IMR-90 (cell line): ENCODE measurements at regions not wholly inside any gene's neighbourhood (a gene's known extent, or its start where the extent isn't known, plus 50 kb on each side); places are given as distances from the start of the nearest gene placed in this dataset.

Experiments used
- BHLHE40 ChIP-seq: fragments of 150-350 bp; IDR thresholded peaks from 2 replicates; pipeline ENCODE4 v1.6.1; 2016; ENCODE audit warnings: mild to moderate bottlenecking, low read depth, low read length
- MAZ ChIP-seq: IDR thresholded peaks from 2 replicates; pipeline ENCODE4 v1.6.1; 2012; ENCODE audit warnings: low read depth, mild to moderate bottlenecking, low read length, improper control_type of control experiment, moderate library complexity, borderline replicate concordance
- MXI1 ChIP-seq: IDR thresholded peaks from 2 replicates; pipeline ENCODE4 v1.6.1; 2012; ENCODE audit warnings: low read depth, mild to moderate bottlenecking, low read length, moderate library complexity, borderline replicate concordance
- TF ChIP-seq, protein P1 (sequence below): conservative IDR thresholded peaks from 2 replicates; pipeline ENCODE4 v1.5.1; 2012; ENCODE audit warnings: mild to moderate bottlenecking, low read depth, low read length, improper control_type of control experiment

- TF ChIP-seq, protein P1, sequence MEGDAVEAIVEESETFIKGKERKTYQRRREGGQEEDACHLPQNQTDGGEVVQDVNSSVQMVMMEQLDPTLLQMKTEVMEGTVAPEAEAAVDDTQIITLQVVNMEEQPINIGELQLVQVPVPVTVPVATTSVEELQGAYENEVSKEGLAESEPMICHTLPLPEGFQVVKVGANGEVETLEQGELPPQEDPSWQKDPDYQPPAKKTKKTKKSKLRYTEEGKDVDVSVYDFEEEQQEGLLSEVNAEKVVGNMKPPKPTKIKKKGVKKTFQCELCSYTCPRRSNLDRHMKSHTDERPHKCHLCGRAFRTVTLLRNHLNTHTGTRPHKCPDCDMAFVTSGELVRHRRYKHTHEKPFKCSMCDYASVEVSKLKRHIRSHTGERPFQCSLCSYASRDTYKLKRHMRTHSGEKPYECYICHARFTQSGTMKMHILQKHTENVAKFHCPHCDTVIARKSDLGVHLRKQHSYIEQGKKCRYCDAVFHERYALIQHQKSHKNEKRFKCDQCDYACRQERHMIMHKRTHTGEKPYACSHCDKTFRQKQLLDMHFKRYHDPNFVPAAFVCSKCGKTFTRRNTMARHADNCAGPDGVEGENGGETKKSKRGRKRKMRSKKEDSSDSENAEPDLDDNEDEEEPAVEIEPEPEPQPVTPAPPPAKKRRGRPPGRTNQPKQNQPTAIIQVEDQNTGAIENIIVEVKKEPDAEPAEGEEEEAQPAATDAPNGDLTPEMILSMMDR = no peak
- TF ChIP-seq MXI1 (no peak), MAZ (no peak), BHLHE40 (no peak)
These were observed 291.6 kb upstream of the VEPH1 start for GRCh38 chr3:157794771-157795170.
